SU-DHL-6 (cell line): ENCODE measurements at regions not wholly inside any gene's neighbourhood (a gene's known extent, or its start where the extent isn't known, plus 50 kb on each side); places are given as distances from the start of the nearest gene placed in this dataset.

Source experiments
- H2AFZ ChIP-seq: fragments of 200-600 bp; sonication (generic); 2 replicates; pipeline ENCODE4 v1.6.1; 2014; ENCODE audit warnings: low read depth, mild to moderate bottlenecking, moderate library complexity, mixed read lengths, antibody characterized with exemption, low read length; ENCODE audit not compliant: severe bottlenecking
- H3F3A ChIP-seq: fragments of 200-600 bp; shearing (Covaris generic); 2 replicates; pipeline ENCODE4 v1.6.0; 2016; ENCODE audit warnings: antibody characterized with exemption, mild to moderate bottlenecking; ENCODE audit not compliant: insufficient read depth
- H3K27ac ChIP-seq: fragments of 200-600 bp; sonication (generic); 2 replicates; pipeline ENCODE4 v1.5.1; 2016; ENCODE audit warnings: low read depth, mild to moderate bottlenecking, low read length, moderate library complexity, mixed read lengths
- H3K27me3 ChIP-seq: fragments of 200-600 bp; sonication (generic), shearing (Covaris generic); 2 replicates; pipeline ENCODE4 v1.6.0; 2014; ENCODE audit warnings: mild to moderate bottlenecking, low read length
- H3K36me3 ChIP-seq: fragments of 200-600 bp; sonication (generic); 2 replicates; pipeline ENCODE4 v1.6.1; 2014; ENCODE audit warnings: mild to moderate bottlenecking, low read length, mixed read lengths
- H3K4me2 ChIP-seq: fragments of 300-600, 200-600 bp; shearing (Covaris generic), sonication (generic); 2 replicates; pipeline ENCODE4 v1.6.0; 2014; ENCODE audit warnings: low read length, low read depth, mild to moderate bottlenecking; ENCODE audit not compliant: poor library complexity, severe bottlenecking
- H3K4me3 ChIP-seq: fragments of 200-600 bp; sonication (generic); 2 replicates; pipeline ENCODE4 v1.5.1; 2014; ENCODE audit warnings: antibody characterized with exemption, low read length, mild to moderate bottlenecking, mixed read lengths; ENCODE audit not compliant: insufficient read depth, poor library complexity, severe bottlenecking
- H3K79me2 ChIP-seq: fragments of 200-600 bp; sonication (generic); 2 replicates; pipeline ENCODE4 v1.6.1; 2014; ENCODE audit warnings: mild to moderate bottlenecking, low read length, moderate library complexity; ENCODE audit not compliant: insufficient read depth
- H3K9ac ChIP-seq: fragments of 200-600 bp; sonication (generic); 2 replicates; pipeline ENCODE4 v1.7.0; 2014; ENCODE audit warnings: mild to moderate bottlenecking, low read length
- H3K9me2 ChIP-seq: fragments of 200-600 bp; sonication (generic); replicated peaks from 2 replicates; pipeline ENCODE4 v1.6.1; 2014; ENCODE audit warnings: low read length; ENCODE audit not compliant: insufficient read depth
- H3K9me3 ChIP-seq: fragments of 200-600 bp; sonication (generic); 2 replicates; pipeline ENCODE4 v1.6.1; 2014; ENCODE audit warnings: low read length, mixed read lengths; ENCODE audit not compliant: insufficient read depth
- H4K20me1 ChIP-seq: fragments of 200-600 bp; sonication (generic); 2 replicates; pipeline ENCODE4 v1.6.1; 2014; ENCODE audit warnings: low read depth, mild to moderate bottlenecking, antibody characterized with exemption, low read length, moderate library complexity, mixed read lengths
- CTCF ChIP-seq: fragments of 200-600 bp; sonication (generic); IDR thresholded peaks from one replicate; pipeline ENCODE4 v1.5.1; 2017; ENCODE audit warnings: antibody characterized with exemption, mild to moderate bottlenecking, low read length, moderate library complexity; ENCODE audit not compliant: insufficient read depth, poor library complexity, severe bottlenecking
- EZH2phosphoT487 ChIP-seq: fragments of 200-600 bp; sonication (generic), shearing (Covaris generic); conservative IDR thresholded peaks from 2 replicates; pipeline ENCODE4 v1.6.1; 2018; ENCODE audit warnings: mild to moderate bottlenecking, antibody characterized with exemption, low read length, moderate library complexity, mixed read lengths

DNA sequence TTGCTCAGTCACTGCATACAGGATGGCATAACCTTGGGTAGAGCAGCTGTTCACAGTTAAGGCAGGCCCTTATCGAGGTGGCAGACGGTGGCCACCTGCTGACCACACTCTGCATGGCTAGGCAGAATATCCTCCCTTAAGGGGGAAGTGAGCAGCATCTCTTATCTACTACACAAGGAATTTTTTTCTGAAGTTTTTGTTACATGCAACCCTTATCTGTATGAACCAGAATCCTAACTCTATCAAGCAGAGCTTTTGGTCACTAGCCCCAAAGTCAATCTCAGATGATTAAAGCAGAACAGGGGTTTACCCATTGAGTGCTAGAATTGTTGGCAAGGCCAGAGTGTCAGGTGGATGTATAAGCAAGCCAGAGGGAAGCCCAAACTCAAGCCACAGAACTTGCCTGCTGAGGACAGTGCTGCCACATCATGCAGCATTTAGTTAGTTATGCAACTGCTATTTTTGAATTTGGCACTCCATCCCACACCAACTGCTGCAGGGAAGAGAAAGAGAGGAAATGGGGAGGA lies 192.8 kb downstream of the TBX5 start:
- TF ChIP-seq CTCF: no peak
- Histone ChIP-seq H3K4me2 (no peak overlapping the region), H3K9ac (no peak overlapping the region), H3K4me3 (no peak overlapping the region), H3K27me3 (no peaks in the 10 kb centered on the region), H2AFZ (no peak overlapping the region), H3F3A (no peaks in the 10 kb centered on the region), H4K20me1 (no peaks in the 10 kb centered on the region), H3K79me2 (no peaks in the 10 kb centered on the region), H3K9me2 (no peaks in the 10 kb centered on the region), H3K9me3 (no peaks in the 10 kb centered on the region), H3K36me3 (no peaks in the 10 kb centered on the region), H3K27ac (no peak overlapping the region)

- TF ChIP-seq CTCF (no peak), EZH2phosphoT487 (no peak)
- no peak overlapping the region for H3K4me3 ChIP-seq
- H2AFZ ChIP-seq: no peak overlapping the region
- H3K9ac ChIP-seq: no peak overlapping the region
- H3F3A ChIP-seq: no peaks in the 10 kb centered on the region
- no peaks in the 10 kb centered on the region for H4K20me1 ChIP-seq
- H3K79me2 ChIP-seq: no peaks in the 10 kb centered on the region
- H3K36me3 ChIP-seq: no peaks in the 10 kb centered on the region
- H3K4me2 ChIP-seq: no peak overlapping the region
- no peaks in the 10 kb centered on the region for H3K27me3 ChIP-seq
- H3K9me3 ChIP-seq: no peaks in the 10 kb centered on the region
- H3K27ac ChIP-seq: no peak overlapping the region
- H3K9me2 ChIP-seq: no peaks in the 10 kb centered on the region
Measured at GRCh38 chr12:114209861-114210260, 196.1 kb downstream of the TBX5 start.

DNA sequence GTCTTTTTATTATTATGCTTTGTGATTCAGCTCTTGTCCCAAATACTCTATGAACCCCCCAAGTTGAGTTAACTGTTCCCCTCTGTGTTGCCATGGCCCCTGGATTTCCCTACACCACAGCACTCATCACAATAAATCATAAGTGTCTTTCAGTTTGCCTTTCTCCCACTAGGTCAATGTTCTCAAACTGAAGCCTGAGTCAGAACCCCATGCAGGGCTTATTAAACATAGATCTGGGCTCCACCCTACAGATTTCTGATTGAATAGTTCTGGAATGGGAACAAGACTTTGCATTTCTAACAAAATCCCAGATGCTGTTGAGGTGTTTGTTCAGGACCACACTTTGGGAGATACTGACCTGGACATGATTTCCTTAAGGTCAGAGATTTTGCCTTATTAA lies 199.4 kb downstream of the TBX5 start:
- H3K27me3 ChIP-seq: no peaks in the 10 kb centered on the region
- H3K27ac ChIP-seq: no peak overlapping the region
- no peak overlapping the region for H3K4me2 ChIP-seq
- H4K20me1 ChIP-seq: no peaks in the 10 kb centered on the region
- H3K36me3 ChIP-seq: no peaks in the 10 kb centered on the region
- no peak overlapping the region for H3K9ac ChIP-seq
- H3K4me3 ChIP-seq: no peak overlapping the region
- H2AFZ ChIP-seq: no peak overlapping the region
- H3K79me2 ChIP-seq: no peaks in the 10 kb centered on the region
- TF ChIP-seq CTCF (no peak), EZH2phosphoT487 (no peak)
- no peaks in the 10 kb centered on the region for H3F3A ChIP-seq
- H3K9me2 ChIP-seq: no peaks in the 10 kb centered on the region
- H3K9me3 ChIP-seq: no peaks in the 10 kb centered on the region

GRCh38 chr12:114201794-114202193 lies 204.2 kb downstream of the TBX5 start:
- Histone ChIP-seq H4K20me1 (no peaks in the 10 kb centered on the region), H3K4me2 (no peak overlapping the region), H3F3A (no peaks in the 10 kb centered on the region), H3K79me2 (no peaks in the 10 kb centered on the region), H3K36me3 (no peaks in the 10 kb centered on the region), H3K9ac (no peak overlapping the region), H3K27ac (no peak overlapping the region), H3K9me3 (no peaks in the 10 kb centered on the region), H3K4me3 (no peak overlapping the region), H2AFZ (no peak overlapping the region), H3K9me2 (no peaks in the 10 kb centered on the region), H3K27me3 (no peaks in the 10 kb centered on the region)
- TF ChIP-seq CTCF: no peak
- no peak for TF ChIP-seq EZH2phosphoT487
